Trophoblast cell (in vitro differentiated cells and primary cell): ENCODE measurements at regions not wholly inside any gene's neighbourhood (a gene's known extent, or its start where the extent isn't known, plus 50 kb on each side); places are given as distances from the start of the nearest gene placed in this dataset.
A peak's percentile ranks its signal among the peaks of the same experiment; 100 is the strongest.

ENCODE experiments used
- DNase-seq, 2 donors: peaks; one replicate each; pipeline ENCODE4 v3.0.0-alpha.2; 2016
- H2AFZ ChIP-seq: 2 replicates; pipeline ENCODE4 v1.6.1; 2013; ENCODE audit warnings: low read length, moderate library complexity, mild to moderate bottlenecking; ENCODE audit not compliant: insufficient read depth, poor library complexity
- H2AK5ac ChIP-seq: 2 replicates; pipeline ENCODE4 v1.6.1; 2013; ENCODE audit warnings: mild to moderate bottlenecking, low read length
- H2BK120ac ChIP-seq: 2 replicates; pipeline ENCODE4 v1.6.1; 2013; ENCODE audit warnings: low read length, mild to moderate bottlenecking, moderate library complexity; ENCODE audit not compliant: insufficient read depth, poor library complexity
- H2BK12ac ChIP-seq: 2 replicates; pipeline ENCODE4 v1.6.1; 2013; ENCODE audit warnings: mild to moderate bottlenecking, low read length, moderate library complexity
- H2BK5ac ChIP-seq: 2 replicates; pipeline ENCODE4 v1.6.1; 2013; ENCODE audit warnings: low read length, low read depth, moderate library complexity, mild to moderate bottlenecking; ENCODE audit not compliant: poor library complexity
- H3K14ac ChIP-seq: 2 replicates; pipeline ENCODE4 v1.6.1; 2013; ENCODE audit warnings: mild to moderate bottlenecking, low read length
- H3K18ac ChIP-seq: 2 replicates; pipeline ENCODE4 v1.6.1; 2013; ENCODE audit warnings: mild to moderate bottlenecking, low read length
- H3K23ac ChIP-seq: 2 replicates; pipeline ENCODE4 v1.6.1; 2013; ENCODE audit warnings: low read length
- H3K27ac ChIP-seq: 2 replicates; pipeline ENCODE4 v1.5.1; 2013; ENCODE audit warnings: low read depth, mild to moderate bottlenecking, inconsistent platforms, low read length, moderate library complexity
- H3K27me3 ChIP-seq: 2 replicates; pipeline ENCODE4 v1.6.1; 2013; ENCODE audit warnings: inconsistent platforms, mild to moderate bottlenecking, low read length, moderate library complexity; ENCODE audit not compliant: insufficient read depth
- H3K36me3 ChIP-seq, 2 experiments: 1 replicate in 1 of 2; 2 replicates in 1 of 2; pipeline ENCODE4 v1.6.1; 2013; ENCODE audit warnings: low read length in 2 of 2, mild to moderate bottlenecking in 2 of 2, moderate library complexity in 1 of 2; ENCODE audit not compliant: insufficient read depth in 2 of 2, control insufficient read depth in 1 of 2
- H3K4ac ChIP-seq: 2 replicates; pipeline ENCODE4 v1.6.1; 2013; ENCODE audit warnings: low read depth, mild to moderate bottlenecking, low read length, moderate library complexity
- H3K4me1 ChIP-seq, 2 experiments: 1 replicate in 1 of 2; 2 replicates in 1 of 2; pipeline ENCODE4 v1.6.1; 2013; ENCODE audit warnings: low read length in 2 of 2, mild to moderate bottlenecking in 2 of 2, moderate library complexity in 1 of 2; ENCODE audit not compliant: insufficient read depth in 2 of 2, control insufficient read depth in 1 of 2
- H3K4me2 ChIP-seq: 2 replicates; pipeline ENCODE4 v1.6.1; 2013; ENCODE audit warnings: inconsistent platforms, mild to moderate bottlenecking, low read length, moderate library complexity
- H3K4me3 ChIP-seq: 2 replicates; pipeline ENCODE4 v1.5.1; 2013; ENCODE audit warnings: mild to moderate bottlenecking, low read depth, low read length, inconsistent platforms
- H3K79me1 ChIP-seq: one replicate; pipeline ENCODE4 v1.6.1; 2013; ENCODE audit warnings: low read length
- H3K79me2 ChIP-seq: 2 replicates; pipeline ENCODE4 v1.6.1; 2013; ENCODE audit warnings: low read length, mild to moderate bottlenecking; ENCODE audit not compliant: control insufficient read depth, insufficient read depth, poor library complexity
- H3K9ac ChIP-seq: 2 replicates; pipeline ENCODE4 v1.6.1; 2013; ENCODE audit warnings: mild to moderate bottlenecking, low read length
- H3K9me3 ChIP-seq: 2 replicates; pipeline ENCODE4 v1.6.1; 2013; ENCODE audit warnings: low read depth, mild to moderate bottlenecking, control low read depth, inconsistent platforms, low read length; ENCODE audit not compliant: insufficient read depth
- H4K12ac ChIP-seq: 2 replicates; pipeline ENCODE4 v1.6.1; 2013; ENCODE audit warnings: low read depth, mild to moderate bottlenecking, low read length, moderate library complexity
- H4K8ac ChIP-seq: 2 replicates; pipeline ENCODE4 v1.6.1; 2013; ENCODE audit warnings: low read depth, mild to moderate bottlenecking, low read length, moderate library complexity
- H4K91ac ChIP-seq: one replicate; pipeline ENCODE4 v1.6.1; 2013; ENCODE audit warnings: low read depth, mild to moderate bottlenecking, low read length, moderate library complexity
- WGBS: extraction: QIAGEN DNeasy Blood & Tissue Kit; methylation state at CpG from one replicate; pipeline ENCODE4 v1.1.7; 2013; ENCODE audit warnings: missing lambda C conversion rate; ENCODE audit not compliant: insufficient read length, insufficient coverage; ENCODE audit errors: extremely low coverage; 5-methylcytosine and 5-hydroxymethylcytosine counted together

- no peak overlapping the region for H2BK5ac ChIP-seq
Measured at GRCh38 chr4:15240764-15241163, 187.1 kb upstream of the C1QTNF7 start.

GRCh38 chr4:15242021-15242420, 185.8 kb upstream of the C1QTNF7 start:
- Histone ChIP-seq H3K9me3 (no peaks in the 10 kb centered on the region), H3K79me1 (peaks cover 8% of the 10 kb centered on the region), H3K4me3 (no peak overlapping the region), H4K12ac (no peak overlapping the region), H3K4me2 (no peak overlapping the region), H3K4ac (no peak overlapping the region), H2BK5ac (no peak overlapping the region), H2AFZ (no peak overlapping the region), H3K36me3 (no peaks in the 10 kb centered on the region), H3K27ac (no peak overlapping the region), H3K79me2 (no peaks in the 10 kb centered on the region), H3K4me1 (peaks cover 13 to 26% of the 10 kb centered on the region in 2 experiments), H2AK5ac (no peak overlapping the region), H3K14ac (no peak overlapping the region), H3K18ac (no peak overlapping the region), H2BK12ac (no peak overlapping the region), H4K8ac (no peak overlapping the region), H3K9ac (no peak overlapping the region), H3K23ac (no peak overlapping the region), H2BK120ac (no peak overlapping the region), H4K91ac (no peak overlapping the region), H3K27me3 (no peaks in the 10 kb centered on the region)
- no peak for DNase-seq
- WGBS = no CpG with 5 or more reads among the region's 1 CpG

More at GRCh38 chr4:15240764-15241163, 187.1 kb upstream of the C1QTNF7 start:
- Histone ChIP-seq H4K91ac (no peak overlapping the region), H3K4me2 (no peak overlapping the region), H3K14ac (no peak overlapping the region), H3K27me3 (no peaks in the 10 kb centered on the region), H3K18ac (no peak overlapping the region), H3K4me1 (peaks cover 17 to 24% of the 10 kb centered on the region in 2 experiments), H3K9me3 (no peaks in the 10 kb centered on the region), H2AK5ac (no peak overlapping the region), H4K8ac (no peak overlapping the region), H3K79me2 (no peaks in the 10 kb centered on the region), H3K9ac (no peak overlapping the region), H3K27ac (peak overlapping the region; percentile 33), H3K23ac (no peak overlapping the region), H3K36me3 (no peaks in the 10 kb centered on the region), H2BK12ac (no peak overlapping the region), H3K4ac (no peak overlapping the region), H3K79me1 (peaks cover 8% of the 10 kb centered on the region), H3K4me3 (no peak overlapping the region), H2BK120ac (no peak overlapping the region), H4K12ac (no peak overlapping the region), H2AFZ (no peak overlapping the region)
- DNase-seq = no peak
- no CpG with 5 or more reads among the region's 3 CpGs for WGBS

GRCh38 chr4:15244354-15244753, 183.5 kb upstream of the C1QTNF7 start:
- no peak overlapping the region for H2AFZ ChIP-seq
- H4K8ac ChIP-seq = no peak overlapping the region
- no peaks in the 10 kb centered on the region for H3K79me2 ChIP-seq
- H4K91ac ChIP-seq = no peak overlapping the region
- H2BK12ac ChIP-seq = peak overlapping the region; percentile 45
- no peaks in the 10 kb centered on the region for H3K36me3 ChIP-seq
- H3K4ac ChIP-seq = no peak overlapping the region
- no peaks in the 10 kb centered on the region for H3K27me3 ChIP-seq
- H3K14ac ChIP-seq = peak overlapping the region; percentile 55
- no peak overlapping the region for H4K12ac ChIP-seq
- H3K4me1 ChIP-seq = peaks cover 13 to 23% of the 10 kb centered on the region in 2 experiments
- peak overlapping the region; percentile 22 for H3K27ac ChIP-seq
- no peak overlapping the region for H3K9ac ChIP-seq
- H3K18ac ChIP-seq = no peak overlapping the region
- H2BK5ac ChIP-seq = no peak overlapping the region
- peak overlapping the region; percentile 18 for H2BK120ac ChIP-seq
- H3K4me2 ChIP-seq = no peak overlapping the region
- peaks cover 8% of the 10 kb centered on the region for H3K79me1 ChIP-seq
- no peaks in the 10 kb centered on the region for H3K9me3 ChIP-seq
- WGBS = no CpG with 5 or more reads among the region's 2 CpGs
- no peak overlapping the region for H2AK5ac ChIP-seq
- H3K23ac ChIP-seq = no peak overlapping the region
- DNase-seq = peak in 1 of 2 donors; percentile 46
- no peak overlapping the region for H3K4me3 ChIP-seq

GRCh38 chr4:15245006-15245530, 182.8 kb upstream of the C1QTNF7 start:
- H2BK5ac ChIP-seq = no peak overlapping the region
- DNase-seq = no peak
- no peak overlapping the region for H3K4ac ChIP-seq
- peak overlapping the region; percentile 18 for H2BK120ac ChIP-seq
- H3K4me3 ChIP-seq = no peak overlapping the region
- no peak overlapping the region for H3K18ac ChIP-seq
- no peak overlapping the region for H3K14ac ChIP-seq
- H2AFZ ChIP-seq = no peak overlapping the region
- peaks cover 6% of the 10 kb centered on the region for H3K79me1 ChIP-seq
- H3K4me1 ChIP-seq = peaks cover 13 to 23% of the 10 kb centered on the region in 2 experiments
- no peak overlapping the region for H2AK5ac ChIP-seq
- no CpG with 5 or more reads among the region's 3 CpGs for WGBS
- H4K91ac ChIP-seq = peak overlapping the region; percentile 50
- no peaks in the 10 kb centered on the region for H3K79me2 ChIP-seq
- no peak overlapping the region for H3K9ac ChIP-seq
- H3K27ac ChIP-seq = peak overlapping the region; percentile 22
- H3K36me3 ChIP-seq = no peaks in the 10 kb centered on the region
- H3K9me3 ChIP-seq = no peaks in the 10 kb centered on the region
- no peak overlapping the region for H3K4me2 ChIP-seq
- no peak overlapping the region for H4K12ac ChIP-seq
- no peaks in the 10 kb centered on the region for H3K27me3 ChIP-seq
- H2BK12ac ChIP-seq = no peak overlapping the region
- H3K23ac ChIP-seq = no peak overlapping the region
- H4K8ac ChIP-seq = no peak overlapping the region
